ENCODE measurements at regions not wholly inside any gene's neighbourhood (a gene's known extent, or its start where the extent isn't known, plus 50 kb on each side); places are given as distances from the start of the nearest gene placed in this dataset.

- Histone ChIP-seq H3K18ac (ENCODE audit: insufficient read length, low read depth, low read length) (no peak overlapping the region), H2AFZ (ENCODE audit: low read length) (no peak overlapping the region), H3K4me1 (ENCODE audit: insufficient read depth, low read length) (no peaks in the 10 kb centered on the region), H4K5ac (ENCODE audit: insufficient read length, low read depth, low read length) (no peak overlapping the region), H3K27ac (ENCODE audit: insufficient read length, low read depth, low read length) (no peak overlapping the region), H3K79me1 (ENCODE audit: insufficient read depth, low read depth, low read length, poor library complexity, severe bottlenecking) (no peaks in the 10 kb centered on the region), H3K27me3 (ENCODE audit: insufficient read depth, low read length) (no peaks in the 10 kb centered on the region), H3T11ph (ENCODE audit: low read length) (no peak overlapping the region), H2BK12ac (ENCODE audit: insufficient read length, low read depth, low read length) (no peak overlapping the region), H4K20me1 (ENCODE audit: control insufficient read depth, insufficient read depth, insufficient read length) (no peaks in the 10 kb centered on the region), H3K9me3 (ENCODE audit: control insufficient read depth, low read depth, low read length) (peaks cover 3% of the 10 kb centered on the region), H2BK20ac (ENCODE audit: low read depth, low read length, poor library complexity, severe bottlenecking) (no peak overlapping the region), H3K4me2 (ENCODE audit: insufficient read depth, insufficient read length, low read length) (no peak overlapping the region), H3K23ac (ENCODE audit: insufficient read length, low read depth, low read length) (no peak overlapping the region), H3K56ac (ENCODE audit: insufficient read length, low read depth, low read length) (no peak overlapping the region), H3K23me2 (ENCODE audit: insufficient read length, low read depth, low read length, poor library complexity, severe bottlenecking) (no peaks in the 10 kb centered on the region), H3K9ac (ENCODE audit: extremely low read depth, insufficient read length, low read length) (no peak overlapping the region), H2AK5ac (ENCODE audit: insufficient read length, low read length) (no peak overlapping the region), H2BK120ac (ENCODE audit: low read depth, low read length, poor library complexity, severe bottlenecking) (no peak overlapping the region), H2BK5ac (ENCODE audit: insufficient read length, low read length) (no peak overlapping the region), H2BK15ac (ENCODE audit: low read depth, low read length) (no peak overlapping the region), H4K91ac (ENCODE audit: insufficient read length, low read depth, low read length) (no peak overlapping the region), H3K79me2 (ENCODE audit: insufficient read depth, low read length) (no peaks in the 10 kb centered on the region), H4K8ac (replicated peaks; ENCODE audit: insufficient read length, low read depth, low read length) (no peak overlapping the region), H3K4ac (ENCODE audit: low read depth, low read length) (no peak overlapping the region), H3K14ac (ENCODE audit: insufficient read depth, low read length) (no peak overlapping the region)
- WGBS (ENCODE audit: extremely low coverage, insufficient read length, low lambda C conversion rate) = no CpG with 5 or more reads among the region's 1 CpG
- no peak for TF ChIP-seq CTCF (conservative IDR thresholded peaks at IDR 0.05)
- peaks cover 7 to 8% of the 10 kb centered on the region in 2 experiments for H3K9me3 Mint-ChIP-seq
- no peak for DNase-seq
- H3K27me3 Mint-ChIP-seq (ENCODE audit: low read depth) = no peaks in the 10 kb centered on the region
- H3K27ac Mint-ChIP-seq = no peak overlapping the region; a peak in 1 of 7 replicates
- H3K4me1 Mint-ChIP-seq = no peaks in the 10 kb centered on the region
- 0 out of 7 replicates have a peak, but pooled peaks cover 0 to under 1% (median under 1%) of the 10 kb centered on the region in 3 experiments for H3K36me3 Mint-ChIP-seq (ENCODE audit: insufficient read depth in 1 of 3, low read depth in 3 of 3)
- no peak overlapping the region for H3K4me3 Mint-ChIP-seq
Measured at GRCh38 chr1:56099766-56100265, 479.5 kb downstream of the PLPP3 start.

Data from H9 (cell line).